ENCODE measurements at regions not wholly inside any gene's neighbourhood (a gene's known extent, or its start where the extent isn't known, plus 50 kb on each side); places are given as distances from the start of the nearest gene placed in this dataset.

DNA sequence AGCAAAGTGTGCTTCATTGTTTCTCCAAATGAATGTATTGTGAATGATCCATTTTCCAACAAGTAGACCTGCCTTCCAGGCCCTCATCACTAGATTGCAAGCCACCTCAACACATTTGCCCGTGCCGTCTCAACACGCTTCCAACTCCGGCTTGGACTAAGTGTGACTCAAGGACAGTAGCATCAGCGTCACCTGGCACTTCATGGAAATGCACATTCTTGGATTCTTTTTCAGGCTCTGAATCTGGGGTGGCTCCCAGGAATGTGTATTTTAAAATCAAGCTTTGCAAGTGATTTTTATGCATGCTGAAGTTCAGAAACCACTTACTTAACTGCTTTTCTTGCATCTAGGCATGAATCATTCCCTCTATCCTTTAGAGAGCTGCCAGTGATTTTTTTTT lies 129.6 kb upstream of the EEF1E1 start:
- H3K27me3 Mint-ChIP-seq (ENCODE audit: low read depth): no peaks in the 10 kb centered on the region
- H3K9me3 Mint-ChIP-seq: no peaks in the 10 kb centered on the region
- no peaks in the 10 kb centered on the region for H3K36me3 Mint-ChIP-seq
- DNase-seq (ENCODE audit: low spot score in 2 of 2, unreplicated experiment in 2 of 2): no peak
- H3K27ac Mint-ChIP-seq: peak overlapping the region; percentile 95
- H3K4me1 Mint-ChIP-seq: peaks cover 68% of the 10 kb centered on the region
- no peak overlapping the region for H3K4me3 Mint-ChIP-seq
- TF ChIP-seq CTCF (IDR thresholded peaks at IDR 0.05; ENCODE audit: unreplicated experiment): no peak

GRCh38 chr6:8229915-8230756 lies 127.8 kb upstream of the EEF1E1 start:
- peak overlapping the region; percentile 95 for H3K27ac Mint-ChIP-seq
- TF ChIP-seq CTCF (IDR thresholded peaks at IDR 0.05; ENCODE audit: unreplicated experiment): no peak
- peak overlapping the region; percentile 25 for H3K4me3 Mint-ChIP-seq
- peak; percentile 42 to 64 for DNase-seq (ENCODE audit: low spot score in 2 of 2, unreplicated experiment in 2 of 2)
- no peaks in the 10 kb centered on the region for H3K27me3 Mint-ChIP-seq (ENCODE audit: low read depth)
- H3K4me1 Mint-ChIP-seq: peaks cover 63% of the 10 kb centered on the region
- no peaks in the 10 kb centered on the region for H3K36me3 Mint-ChIP-seq
- H3K9me3 Mint-ChIP-seq: no peaks in the 10 kb centered on the region

- H3K4me1 Mint-ChIP-seq: peaks cover 24% of the 10 kb centered on the region
- no peak overlapping the region for H3K27ac Mint-ChIP-seq
- no peak for DNase-seq (ENCODE audit: low spot score in 2 of 2, unreplicated experiment in 2 of 2)
- no peaks in the 10 kb centered on the region for H3K36me3 Mint-ChIP-seq
- H3K9me3 Mint-ChIP-seq: no peaks in the 10 kb centered on the region
- TF ChIP-seq CTCF (IDR thresholded peaks at IDR 0.05; ENCODE audit: unreplicated experiment): no peak
- no peaks in the 10 kb centered on the region for H3K27me3 Mint-ChIP-seq (ENCODE audit: low read depth)
- no peak overlapping the region for H3K4me3 Mint-ChIP-seq
Measured at GRCh38 chr6:8225113-8225512, 122.8 kb upstream of the EEF1E1 start.

DNA sequence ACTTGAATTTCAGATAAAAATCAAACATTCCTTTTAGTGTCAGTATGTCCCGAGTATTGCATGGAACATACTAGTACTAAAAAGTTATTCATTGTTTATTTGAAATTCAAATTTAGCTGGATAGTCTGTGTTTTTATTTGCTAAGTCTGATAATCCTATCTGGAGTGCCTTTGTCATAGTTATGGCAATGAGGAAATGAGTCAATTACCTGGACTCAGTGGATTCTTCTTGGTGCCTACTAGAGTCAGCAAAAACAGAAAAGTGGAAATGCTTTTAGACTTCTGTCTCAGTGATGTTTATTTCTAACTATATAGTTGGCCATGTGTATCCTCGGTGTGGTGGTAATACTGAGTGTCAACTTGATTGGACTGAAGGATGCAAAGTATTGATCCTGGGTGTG lies 121.3 kb upstream of the EEF1E1 start:
- no peak for TF ChIP-seq CTCF (IDR thresholded peaks at IDR 0.05; ENCODE audit: unreplicated experiment)
- Mint-ChIP-seq H3K27ac (no peak overlapping the region), H3K27me3 (ENCODE audit: low read depth) (no peaks in the 10 kb centered on the region), H3K9me3 (no peaks in the 10 kb centered on the region), H3K4me1 (peaks cover 17% of the 10 kb centered on the region), H3K36me3 (no peaks in the 10 kb centered on the region), H3K4me3 (no peak overlapping the region)
- no peak for DNase-seq (ENCODE audit: low spot score in 2 of 2, unreplicated experiment in 2 of 2)

DNA sequence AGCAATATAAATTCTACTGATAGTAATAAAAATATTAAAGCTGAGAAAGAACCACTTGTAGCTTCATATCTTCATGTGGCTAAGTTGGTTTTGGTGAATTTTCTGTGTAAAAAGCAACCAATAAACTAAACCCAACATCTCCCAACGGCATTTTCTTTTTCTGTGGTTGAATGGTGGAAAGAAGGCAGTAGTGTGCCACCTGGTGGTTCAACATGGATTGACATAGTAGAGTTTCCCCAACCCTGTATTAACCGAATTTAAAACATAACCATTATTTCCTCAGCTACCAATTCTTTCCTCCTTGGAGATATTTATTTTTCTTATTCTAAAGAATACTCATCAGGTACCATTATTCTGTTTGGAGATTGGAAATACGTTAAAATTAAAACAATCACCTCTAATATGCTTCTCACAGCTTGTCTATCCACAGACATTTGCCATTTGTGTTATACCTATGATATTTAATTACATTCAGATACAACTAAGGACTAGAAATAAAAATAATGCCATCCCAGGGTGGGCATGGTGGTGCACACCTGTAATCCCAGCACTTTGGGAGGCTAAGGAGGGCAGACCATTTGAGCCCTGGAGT lies 117.1 kb upstream of the EEF1E1 start:
- Mint-ChIP-seq H3K27ac (no peak overlapping the region), H3K4me1 (peaks cover 14% of the 10 kb centered on the region), H3K9me3 (no peaks in the 10 kb centered on the region), H3K4me3 (no peak overlapping the region), H3K36me3 (peaks cover 3% of the 10 kb centered on the region), H3K27me3 (ENCODE audit: low read depth) (no peaks in the 10 kb centered on the region)
- DNase-seq (ENCODE audit: low spot score in 2 of 2, unreplicated experiment in 2 of 2): no peak
- TF ChIP-seq CTCF (IDR thresholded peaks at IDR 0.05; ENCODE audit: unreplicated experiment): peak; percentile 87

Measured in mesothelial cell of epicardium (in vitro differentiated cells).